ENCODE measurements at regions not wholly inside any gene's neighbourhood (a gene's known extent, or its start where the extent isn't known, plus 50 kb on each side); places are given as distances from the start of the nearest gene placed in this dataset.

DNA sequence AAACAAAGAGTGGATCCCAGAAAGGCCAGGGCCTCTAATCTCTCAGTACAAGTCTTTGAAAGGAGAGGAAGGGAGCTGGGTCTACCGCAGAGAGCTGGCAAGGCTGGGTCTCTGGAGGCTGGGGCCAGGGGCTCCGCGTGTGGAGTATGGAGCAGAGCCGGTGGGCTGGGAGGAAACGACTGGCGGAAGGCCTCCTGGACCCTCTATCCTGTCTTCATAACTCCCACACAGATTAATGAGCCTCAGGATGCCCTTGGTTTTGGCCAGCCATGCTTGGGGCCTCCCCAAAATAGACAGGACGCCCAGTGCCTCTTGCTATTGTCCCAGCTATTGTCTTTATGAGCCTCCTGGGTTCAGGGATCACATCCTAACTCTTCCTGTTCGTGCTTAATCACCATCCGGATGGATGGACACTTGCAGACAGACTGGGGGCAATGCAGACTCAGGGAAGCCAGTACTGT, 306.4 kb downstream of the DHX35 start:
- no peaks in the 10 kb centered on the region for H3K27me3 Mint-ChIP-seq (ENCODE audit: low read depth)
- peaks cover 20% of the 10 kb centered on the region for H3K4me1 Mint-ChIP-seq
- ChIA-PET CTCF (interaction anchor here (0.6 to 2.7 kb wide), 41 partner anchors 9 to 605 kb away, joined by 3 to 60 read pairs (median 5); no protein-coding TSS in a partner anchor), POLR2A (interaction anchor here (0.6 kb wide), 1 partner anchor 591 kb away, joined by 3 read pairs; no protein-coding TSS in a partner anchor)
- no peak for ATAC-seq
- no peak overlapping the region for H3K27ac Mint-ChIP-seq
- no peak for TF ChIP-seq ZNF416 (CRISPR knock-in tag; IDR thresholded peaks at IDR 0.05)
- TF ChIP-seq PRRX2 (CRISPR knock-in tag; IDR thresholded peaks at IDR 0.05): no peak
- TF ChIP-seq, protein P1, sequence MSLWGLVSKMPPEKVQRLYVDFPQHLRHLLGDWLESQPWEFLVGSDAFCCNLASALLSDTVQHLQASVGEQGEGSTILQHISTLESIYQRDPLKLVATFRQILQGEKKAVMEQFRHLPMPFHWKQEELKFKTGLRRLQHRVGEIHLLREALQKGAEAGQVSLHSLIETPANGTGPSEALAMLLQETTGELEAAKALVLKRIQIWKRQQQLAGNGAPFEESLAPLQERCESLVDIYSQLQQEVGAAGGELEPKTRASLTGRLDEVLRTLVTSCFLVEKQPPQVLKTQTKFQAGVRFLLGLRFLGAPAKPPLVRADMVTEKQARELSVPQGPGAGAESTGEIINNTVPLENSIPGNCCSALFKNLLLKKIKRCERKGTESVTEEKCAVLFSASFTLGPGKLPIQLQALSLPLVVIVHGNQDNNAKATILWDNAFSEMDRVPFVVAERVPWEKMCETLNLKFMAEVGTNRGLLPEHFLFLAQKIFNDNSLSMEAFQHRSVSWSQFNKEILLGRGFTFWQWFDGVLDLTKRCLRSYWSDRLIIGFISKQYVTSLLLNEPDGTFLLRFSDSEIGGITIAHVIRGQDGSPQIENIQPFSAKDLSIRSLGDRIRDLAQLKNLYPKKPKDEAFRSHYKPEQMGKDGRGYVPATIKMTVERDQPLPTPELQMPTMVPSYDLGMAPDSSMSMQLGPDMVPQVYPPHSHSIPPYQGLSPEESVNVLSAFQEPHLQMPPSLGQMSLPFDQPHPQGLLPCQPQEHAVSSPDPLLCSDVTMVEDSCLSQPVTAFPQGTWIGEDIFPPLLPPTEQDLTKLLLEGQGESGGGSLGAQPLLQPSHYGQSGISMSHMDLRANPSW (CRISPR knock-in tag; conservative IDR thresholded peaks at IDR 0.05; ENCODE audit: low read depth): no peak
- H3K9me3 Mint-ChIP-seq: no peaks in the 10 kb centered on the region
- no peak for DNase-seq (ENCODE audit: low spot score)
- no peaks in the 10 kb centered on the region for H3K36me3 Mint-ChIP-seq
- H3K4me3 Mint-ChIP-seq: no peak overlapping the region

DNA sequence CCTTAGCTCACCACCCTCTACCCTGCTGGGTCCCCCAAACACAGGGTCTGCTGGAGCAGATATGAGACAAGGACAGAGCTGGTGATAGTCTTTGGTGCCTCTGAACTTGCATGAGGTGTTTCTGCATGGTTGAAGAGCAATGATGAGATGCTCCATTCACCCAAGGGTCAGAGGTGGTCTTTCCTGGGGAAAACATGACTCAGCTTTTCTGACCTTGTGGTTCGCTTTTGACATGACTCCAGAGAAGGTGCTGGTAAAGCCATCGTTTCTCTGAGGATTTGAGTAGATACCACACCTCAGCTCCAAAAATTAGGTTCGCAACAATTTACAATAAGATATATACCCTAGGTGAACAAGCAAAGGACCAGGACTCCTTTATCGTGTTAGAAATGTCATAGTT, 304.8 kb downstream of the DHX35 start:
- Mint-ChIP-seq H3K27ac (no peak overlapping the region), H3K27me3 (ENCODE audit: low read depth) (no peaks in the 10 kb centered on the region), H3K36me3 (no peaks in the 10 kb centered on the region), H3K4me3 (no peak overlapping the region), H3K9me3 (no peaks in the 10 kb centered on the region), H3K4me1 (peaks cover 16% of the 10 kb centered on the region)
- DNase-seq (ENCODE audit: low spot score) (no peak), ATAC-seq (no peak)
- TF ChIP-seq, protein P2, sequence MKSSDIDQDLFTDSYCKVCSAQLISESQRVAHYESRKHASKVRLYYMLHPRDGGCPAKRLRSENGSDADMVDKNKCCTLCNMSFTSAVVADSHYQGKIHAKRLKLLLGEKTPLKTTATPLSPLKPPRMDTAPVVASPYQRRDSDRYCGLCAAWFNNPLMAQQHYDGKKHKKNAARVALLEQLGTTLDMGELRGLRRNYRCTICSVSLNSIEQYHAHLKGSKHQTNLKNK (CRISPR knock-in tag; IDR thresholded peaks at IDR 0.05): no peak
- POLR2A ChIA-PET: no interaction called here
- CTCF ChIA-PET: interaction anchor here (0.8 to 1.8 kb wide), 7 partner anchors 14 to 280 kb away, joined by 3 to 6 read pairs (median 4); no protein-coding TSS in a partner anchor

DNA sequence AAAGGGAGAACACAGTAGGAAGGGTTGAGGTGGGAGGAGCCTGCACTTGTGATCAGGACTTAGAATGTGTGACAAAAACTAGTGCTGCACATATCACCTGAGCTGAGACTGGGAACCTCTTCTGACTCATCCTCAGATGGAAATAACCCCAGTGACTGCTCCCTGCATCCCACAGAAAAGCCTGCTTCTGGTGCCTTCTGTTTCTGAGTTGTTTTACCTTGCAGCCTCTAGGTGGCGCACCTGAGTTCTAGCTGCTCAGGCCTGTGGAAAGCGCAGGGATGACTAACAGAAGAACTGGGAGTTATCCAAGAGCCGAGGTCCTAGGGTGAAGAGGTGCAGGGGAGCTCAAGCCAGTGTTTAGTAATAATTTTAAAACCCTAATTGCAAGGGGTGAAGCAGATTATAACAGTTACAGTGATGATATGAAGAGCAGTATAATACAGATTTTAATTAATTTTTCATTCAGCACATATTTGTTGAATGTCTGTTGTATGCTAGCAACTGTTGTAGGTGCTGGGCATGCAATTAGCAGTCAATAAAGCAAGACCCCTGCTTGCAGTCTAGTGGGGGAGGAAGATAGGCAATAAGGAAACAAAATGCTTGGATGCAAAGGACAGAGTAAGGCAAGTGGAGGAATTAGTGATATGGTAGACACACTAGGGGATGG, 302.5 kb downstream of the DHX35 start:
- Mint-ChIP-seq H3K4me3 (no peak overlapping the region), H3K36me3 (no peaks in the 10 kb centered on the region), H3K27ac (no peak overlapping the region), H3K9me3 (no peaks in the 10 kb centered on the region), H3K4me1 (peaks cover 5% of the 10 kb centered on the region), H3K27me3 (ENCODE audit: low read depth) (no peaks in the 10 kb centered on the region)
- CTCF ChIA-PET: interaction anchor here (0.5 to 3.0 kb wide), 50 partner anchors 10 to 1321 kb away, joined by 3 to 47 read pairs (median 4); no protein-coding TSS in a partner anchor
- peak; percentile 69 for ATAC-seq
- peak; percentile 66 for DNase-seq (ENCODE audit: low spot score)
- POLR2A ChIA-PET: no interaction called here
- no peak for TF ChIP-seq ELF4 (CRISPR knock-in tag; IDR thresholded peaks at IDR 0.05; ENCODE audit: low read depth)
- TF ChIP-seq, protein P3, sequence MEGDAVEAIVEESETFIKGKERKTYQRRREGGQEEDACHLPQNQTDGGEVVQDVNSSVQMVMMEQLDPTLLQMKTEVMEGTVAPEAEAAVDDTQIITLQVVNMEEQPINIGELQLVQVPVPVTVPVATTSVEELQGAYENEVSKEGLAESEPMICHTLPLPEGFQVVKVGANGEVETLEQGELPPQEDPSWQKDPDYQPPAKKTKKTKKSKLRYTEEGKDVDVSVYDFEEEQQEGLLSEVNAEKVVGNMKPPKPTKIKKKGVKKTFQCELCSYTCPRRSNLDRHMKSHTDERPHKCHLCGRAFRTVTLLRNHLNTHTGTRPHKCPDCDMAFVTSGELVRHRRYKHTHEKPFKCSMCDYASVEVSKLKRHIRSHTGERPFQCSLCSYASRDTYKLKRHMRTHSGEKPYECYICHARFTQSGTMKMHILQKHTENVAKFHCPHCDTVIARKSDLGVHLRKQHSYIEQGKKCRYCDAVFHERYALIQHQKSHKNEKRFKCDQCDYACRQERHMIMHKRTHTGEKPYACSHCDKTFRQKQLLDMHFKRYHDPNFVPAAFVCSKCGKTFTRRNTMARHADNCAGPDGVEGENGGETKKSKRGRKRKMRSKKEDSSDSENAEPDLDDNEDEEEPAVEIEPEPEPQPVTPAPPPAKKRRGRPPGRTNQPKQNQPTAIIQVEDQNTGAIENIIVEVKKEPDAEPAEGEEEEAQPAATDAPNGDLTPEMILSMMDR (IDR thresholded peaks at IDR 0.05): peak; percentile 91

DNA sequence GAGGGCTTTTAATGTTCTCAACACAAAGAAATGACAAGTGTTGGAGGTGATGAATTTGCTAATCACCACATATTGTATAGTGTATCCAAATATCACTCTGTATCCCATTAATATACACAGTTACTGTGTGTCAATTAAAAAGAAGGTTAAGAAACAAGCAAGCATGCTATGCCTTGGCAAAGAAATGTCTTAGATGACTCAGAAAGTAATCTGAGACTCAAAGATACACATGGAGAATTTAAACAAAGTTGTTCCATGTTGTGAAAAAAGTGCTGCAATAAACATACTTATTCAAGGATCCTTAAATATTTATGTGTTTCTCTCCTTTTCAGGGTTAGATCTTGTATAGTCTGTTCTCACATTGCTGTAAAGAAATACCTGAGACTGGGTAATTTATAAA, 300.9 kb downstream of the DHX35 start:
- Mint-ChIP-seq H3K36me3 (no peaks in the 10 kb centered on the region), H3K4me3 (no peak overlapping the region), H3K9me3 (no peaks in the 10 kb centered on the region), H3K27me3 (ENCODE audit: low read depth) (no peaks in the 10 kb centered on the region; the same call in 1 of the 2 replicates), H3K27ac (no peak overlapping the region), H3K4me1 (no peaks in the 10 kb centered on the region)
- CTCF ChIA-PET: no interaction called here
- no peak for ATAC-seq
- POLR2A ChIA-PET: no interaction called here
- no peak for DNase-seq (ENCODE audit: low spot score)
- TF ChIP-seq, protein P4, sequence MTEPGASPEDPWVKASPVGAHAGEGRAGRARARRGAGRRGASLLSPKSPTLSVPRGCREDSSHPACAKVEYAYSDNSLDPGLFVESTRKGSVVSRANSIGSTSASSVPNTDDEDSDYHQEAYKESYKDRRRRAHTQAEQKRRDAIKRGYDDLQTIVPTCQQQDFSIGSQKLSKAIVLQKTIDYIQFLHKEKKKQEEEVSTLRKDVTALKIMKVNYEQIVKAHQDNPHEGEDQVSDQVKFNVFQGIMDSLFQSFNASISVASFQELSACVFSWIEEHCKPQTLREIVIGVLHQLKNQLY (CRISPR knock-in tag; IDR thresholded peaks at IDR 0.05): no peak
- TF ChIP-seq SP1 (CRISPR knock-in tag; conservative IDR thresholded peaks at IDR 0.05) (no peak), ZNF138 (CRISPR knock-in tag; conservative IDR thresholded peaks at IDR 0.05) (no peak), ZNF219 (CRISPR knock-in tag; IDR thresholded peaks at IDR 0.05; ENCODE audit: borderline replicate concordance) (no peak), ATF1 (CRISPR knock-in tag; IDR thresholded peaks at IDR 0.05) (no peak)
- TF ChIP-seq, protein P5, sequence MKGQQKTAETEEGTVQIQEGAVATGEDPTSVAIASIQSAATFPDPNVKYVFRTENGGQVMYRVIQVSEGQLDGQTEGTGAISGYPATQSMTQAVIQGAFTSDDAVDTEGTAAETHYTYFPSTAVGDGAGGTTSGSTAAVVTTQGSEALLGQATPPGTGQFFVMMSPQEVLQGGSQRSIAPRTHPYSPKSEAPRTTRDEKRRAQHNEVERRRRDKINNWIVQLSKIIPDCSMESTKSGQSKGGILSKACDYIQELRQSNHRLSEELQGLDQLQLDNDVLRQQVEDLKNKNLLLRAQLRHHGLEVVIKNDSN (CRISPR knock-in tag; IDR thresholded peaks at IDR 0.05): no peak
- TF ChIP-seq, protein P6, sequence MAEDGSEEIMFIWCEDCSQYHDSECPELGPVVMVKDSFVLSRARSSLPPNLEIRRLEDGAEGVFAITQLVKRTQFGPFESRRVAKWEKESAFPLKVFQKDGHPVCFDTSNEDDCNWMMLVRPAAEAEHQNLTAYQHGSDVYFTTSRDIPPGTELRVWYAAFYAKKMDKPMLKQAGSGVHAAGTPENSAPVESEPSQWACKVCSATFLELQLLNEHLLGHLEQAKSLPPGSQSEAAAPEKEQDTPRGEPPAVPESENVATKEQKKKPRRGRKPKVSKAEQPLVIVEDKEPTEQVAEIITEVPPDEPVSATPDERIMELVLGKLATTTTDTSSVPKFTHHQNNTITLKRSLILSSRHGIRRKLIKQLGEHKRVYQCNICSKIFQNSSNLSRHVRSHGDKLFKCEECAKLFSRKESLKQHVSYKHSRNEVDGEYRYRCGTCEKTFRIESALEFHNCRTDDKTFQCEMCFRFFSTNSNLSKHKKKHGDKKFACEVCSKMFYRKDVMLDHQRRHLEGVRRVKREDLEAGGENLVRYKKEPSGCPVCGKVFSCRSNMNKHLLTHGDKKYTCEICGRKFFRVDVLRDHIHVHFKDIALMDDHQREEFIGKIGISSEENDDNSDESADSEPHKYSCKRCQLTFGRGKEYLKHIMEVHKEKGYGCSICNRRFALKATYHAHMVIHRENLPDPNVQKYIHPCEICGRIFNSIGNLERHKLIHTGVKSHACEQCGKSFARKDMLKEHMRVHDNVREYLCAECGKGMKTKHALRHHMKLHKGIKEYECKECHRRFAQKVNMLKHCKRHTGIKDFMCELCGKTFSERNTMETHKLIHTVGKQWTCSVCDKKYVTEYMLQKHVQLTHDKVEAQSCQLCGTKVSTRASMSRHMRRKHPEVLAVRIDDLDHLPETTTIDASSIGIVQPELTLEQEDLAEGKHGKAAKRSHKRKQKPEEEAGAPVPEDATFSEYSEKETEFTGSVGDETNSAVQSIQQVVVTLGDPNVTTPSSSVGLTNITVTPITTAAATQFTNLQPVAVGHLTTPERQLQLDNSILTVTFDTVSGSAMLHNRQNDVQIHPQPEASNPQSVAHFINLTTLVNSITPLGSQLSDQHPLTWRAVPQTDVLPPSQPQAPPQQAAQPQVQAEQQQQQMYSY (CRISPR knock-in tag; IDR thresholded peaks at IDR 0.05): no peak
- TF ChIP-seq, protein P7, sequence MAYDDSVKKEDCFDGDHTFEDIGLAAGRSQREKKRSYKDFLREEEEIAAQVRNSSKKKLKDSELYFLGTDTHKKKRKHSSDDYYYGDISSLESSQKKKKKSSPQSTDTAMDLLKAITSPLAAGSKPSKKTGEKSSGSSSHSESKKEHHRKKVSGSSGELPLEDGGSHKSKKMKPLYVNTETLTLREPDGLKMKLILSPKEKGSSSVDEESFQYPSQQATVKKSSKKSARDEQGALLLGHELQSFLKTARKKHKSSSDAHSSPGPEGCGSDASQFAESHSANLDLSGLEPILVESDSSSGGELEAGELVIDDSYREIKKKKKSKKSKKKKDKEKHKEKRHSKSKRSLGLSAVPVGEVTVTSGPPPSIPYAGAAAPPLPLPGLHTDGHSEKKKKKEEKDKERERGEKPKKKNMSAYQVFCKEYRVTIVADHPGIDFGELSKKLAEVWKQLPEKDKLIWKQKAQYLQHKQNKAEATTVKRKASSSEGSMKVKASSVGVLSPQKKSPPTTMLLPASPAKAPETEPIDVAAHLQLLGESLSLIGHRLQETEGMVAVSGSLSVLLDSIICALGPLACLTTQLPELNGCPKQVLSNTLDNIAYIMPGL (CRISPR knock-in tag; IDR thresholded peaks at IDR 0.05): no peak

All from WTC11 (cell line).